Lower lobe of right lung (tissue), 2 donors: ENCODE measurements at regions not wholly inside any gene's neighbourhood (a gene's known extent, or its start where the extent isn't known, plus 50 kb on each side); places are given as distances from the start of the nearest gene placed in this dataset.

ENCODE experiments used
- ATAC-seq, 2 donors: fragments of 200-7000 bp; cut with Tn5 transposase; one replicate each; pipeline ENCODE4 v1.9.1; 2020 to 2022; ENCODE audit warnings: mild to moderate bottlenecking in 2 of 2, moderate library complexity in 2 of 2
- DNase-seq: peaks from one replicate; pipeline ENCODE4 v3.0.0-alpha.2; 2020
- H3K27ac ChIP-seq: fragments of 200-600 bp; one replicate; pipeline ENCODE4 v1.8.0; 2022
- H3K27me3 ChIP-seq: fragments of 200-600 bp; one replicate; pipeline ENCODE4 v1.8.0; 2022; ENCODE audit warnings: low read depth
- H3K36me3 ChIP-seq: fragments of 200-600 bp; one replicate; pipeline ENCODE4 v1.8.0; 2022; ENCODE audit warnings: mild to moderate bottlenecking
- H3K4me1 ChIP-seq: fragments of 200-600 bp; one replicate; pipeline ENCODE4 v1.8.0; 2022
- H3K4me3 ChIP-seq: fragments of 200-600 bp; one replicate; pipeline ENCODE4 v1.8.0; 2022; ENCODE audit warnings: mild to moderate bottlenecking
- H3K9me3 ChIP-seq: fragments of 200-600 bp; one replicate; pipeline ENCODE4 v1.8.0; 2022
- CTCF ChIP-seq: fragments of 200-600 bp; IDR thresholded peaks from one replicate; pipeline ENCODE4 v1.8.0; 2022; ENCODE audit warnings: antibody characterized with exemption, mild to moderate bottlenecking
- intact Hi-C: fragments of 100-400 bp; cut with DNase I; formaldehyde crosslinking; loops from one replicate; pipeline ENCODE4 v1.11.0; 2022
- donor health status: DM: no; HTN: yes; CAD: no; lungs with severe emphysema.

- TF ChIP-seq CTCF: no peak
- ATAC-seq: peak; percentile 36 to 67
- DNase-seq: no peak
- H3K9me3 ChIP-seq: no peaks in the 10 kb centered on the region
- H3K4me3 ChIP-seq: no peak overlapping the region
- no peaks in the 10 kb centered on the region for H3K27me3 ChIP-seq
- no peak overlapping the region for H3K27ac ChIP-seq
- H3K36me3 ChIP-seq: no peaks in the 10 kb centered on the region
- peaks cover 4% of the 10 kb centered on the region for H3K4me1 ChIP-seq
- intact Hi-C loops: no loop called here
These were observed 376.2 kb upstream of the MGMT start for GRCh38 chr10:129090618-129091366.

- intact Hi-C loops: no loop called here
- no peaks in the 10 kb centered on the region for H3K36me3 ChIP-seq
- no peak overlapping the region for H3K4me3 ChIP-seq
- TF ChIP-seq CTCF: no peak
- no peaks in the 10 kb centered on the region for H3K27me3 ChIP-seq
- ATAC-seq (no peak), DNase-seq (no peak)
- H3K27ac ChIP-seq: no peak overlapping the region
- no peaks in the 10 kb centered on the region for H3K9me3 ChIP-seq
- peaks cover 24% of the 10 kb centered on the region for H3K4me1 ChIP-seq
These were observed 373.4 kb upstream of the MGMT start for GRCh38 chr10:129093641-129094040.

- Histone ChIP-seq H3K4me1 (peaks cover 24% of the 10 kb centered on the region), H3K36me3 (no peaks in the 10 kb centered on the region), H3K27me3 (no peaks in the 10 kb centered on the region), H3K27ac (no peak overlapping the region), H3K9me3 (no peaks in the 10 kb centered on the region), H3K4me3 (no peak overlapping the region)
- ATAC-seq (no peak), DNase-seq (no peak)
- no peak for TF ChIP-seq CTCF
- intact Hi-C loops: no loop called here
These were observed 372.8 kb upstream of the MGMT start for GRCh38 chr10:129094233-129094632.

GRCh38 chr10:129094861-129095260 is 372.2 kb upstream of the MGMT start:
- Histone ChIP-seq H3K9me3 (no peaks in the 10 kb centered on the region), H3K4me3 (no peak overlapping the region), H3K4me1 (peaks cover 24% of the 10 kb centered on the region), H3K27ac (no peak overlapping the region), H3K27me3 (no peaks in the 10 kb centered on the region), H3K36me3 (no peaks in the 10 kb centered on the region)
- ATAC-seq (no peak), DNase-seq (no peak)
- intact Hi-C loops: no loop called here
- no peak for TF ChIP-seq CTCF

GRCh38 chr10:129095680-129096064 is 371.4 kb upstream of the MGMT start:
- intact Hi-C loops: no loop called here
- Histone ChIP-seq H3K36me3 (no peaks in the 10 kb centered on the region), H3K9me3 (no peaks in the 10 kb centered on the region), H3K4me3 (no peak overlapping the region), H3K27ac (no peak overlapping the region), H3K27me3 (no peaks in the 10 kb centered on the region), H3K4me1 (peaks cover 24% of the 10 kb centered on the region)
- DNase-seq (no peak), ATAC-seq (no peak)
- no peak for TF ChIP-seq CTCF
